Stimulated activated naive CD8-positive, alpha-beta T cell treated with anti-CD3 and anti-CD28 coated beads, Interleukin-15, Interleukin-2, amounts not matched to agents 100 ng/mL and 50 ng/mL, for 24 hours (primary cell): ENCODE measurements at regions not wholly inside any gene's neighbourhood (a gene's known extent, or its start where the extent isn't known, plus 50 kb on each side); places are given as distances from the start of the nearest gene placed in this dataset.

Source experiments
- H3K27ac Mint-ChIP-seq: one replicate; pipeline ENCODE4 v1.8.0; 2021; ENCODE audit warnings: mild to moderate bottlenecking, mixed read lengths
- H3K27me3 Mint-ChIP-seq: one replicate; pipeline ENCODE4 v1.8.0; 2021; ENCODE audit warnings: mixed read lengths
- H3K36me3 Mint-ChIP-seq: one replicate; pipeline ENCODE4 v1.8.0; 2021; ENCODE audit warnings: low read depth, mixed read lengths
- H3K4me1 Mint-ChIP-seq: one replicate; pipeline ENCODE4 v1.8.0; 2021; ENCODE audit warnings: low read depth, mixed read lengths
- H3K4me3 Mint-ChIP-seq: one replicate; pipeline ENCODE4 v1.8.0; 2021; ENCODE audit warnings: mild to moderate bottlenecking, mixed read lengths
- H3K9me3 Mint-ChIP-seq: one replicate; pipeline ENCODE4 v1.8.0; 2021; ENCODE audit warnings: mixed read lengths

- Mint-ChIP-seq H3K4me3 (no peak overlapping the region), H3K27me3 (peaks cover 30% of the 10 kb centered on the region), H3K36me3 (no peaks in the 10 kb centered on the region), H3K9me3 (no peaks in the 10 kb centered on the region), H3K27ac (no peak overlapping the region), H3K4me1 (no peaks in the 10 kb centered on the region)
Measured at GRCh38 chr15:34700891-34701427, 53.8 kb downstream of the GJD2 start.

GRCh38 chr15:34699968-34700640, 54.7 kb downstream of the GJD2 start:
- Mint-ChIP-seq H3K27ac (no peak overlapping the region), H3K36me3 (no peaks in the 10 kb centered on the region), H3K4me1 (no peaks in the 10 kb centered on the region), H3K9me3 (no peaks in the 10 kb centered on the region), H3K27me3 (peaks cover 21% of the 10 kb centered on the region), H3K4me3 (no peak overlapping the region)

GRCh38 chr15:34696506-34696905, 58.3 kb downstream of the GJD2 start:
- H3K27ac Mint-ChIP-seq = no peak overlapping the region
- no peaks in the 10 kb centered on the region for H3K36me3 Mint-ChIP-seq
- no peaks in the 10 kb centered on the region for H3K9me3 Mint-ChIP-seq
- H3K27me3 Mint-ChIP-seq = peaks cover 19% of the 10 kb centered on the region
- H3K4me1 Mint-ChIP-seq = no peaks in the 10 kb centered on the region
- no peak overlapping the region for H3K4me3 Mint-ChIP-seq

GRCh38 chr15:34693053-34693744, 61.6 kb downstream of the GJD2 start:
- Mint-ChIP-seq H3K4me3 (no peak overlapping the region), H3K4me1 (peaks cover 5% of the 10 kb centered on the region), H3K36me3 (no peaks in the 10 kb centered on the region), H3K27ac (no peak overlapping the region), H3K27me3 (peaks cover 32% of the 10 kb centered on the region), H3K9me3 (peaks cover 4% of the 10 kb centered on the region)

GRCh38 chr15:34691034-34691433, 63.8 kb downstream of the GJD2 start:
- Mint-ChIP-seq H3K27ac (no peak overlapping the region), H3K27me3 (peaks cover 35% of the 10 kb centered on the region), H3K9me3 (peaks cover 4% of the 10 kb centered on the region), H3K4me3 (no peak overlapping the region), H3K36me3 (no peaks in the 10 kb centered on the region), H3K4me1 (peaks cover 5% of the 10 kb centered on the region)

- Mint-ChIP-seq H3K27me3 (peaks cover 47% of the 10 kb centered on the region), H3K27ac (no peak overlapping the region), H3K9me3 (peaks cover 4% of the 10 kb centered on the region), H3K36me3 (no peaks in the 10 kb centered on the region), H3K4me3 (no peak overlapping the region), H3K4me1 (peaks cover 5% of the 10 kb centered on the region)
Measured at GRCh38 chr15:34688699-34689098, 66.1 kb downstream of the GJD2 start.

GRCh38 chr15:34684351-34684750, 70.4 kb downstream of the GJD2 start:
- Mint-ChIP-seq H3K4me1 (no peaks in the 10 kb centered on the region), H3K9me3 (no peaks in the 10 kb centered on the region), H3K27me3 (peaks cover 19% of the 10 kb centered on the region), H3K4me3 (no peak overlapping the region), H3K36me3 (no peaks in the 10 kb centered on the region), H3K27ac (no peak overlapping the region)

- H3K36me3 Mint-ChIP-seq = no peaks in the 10 kb centered on the region
- H3K4me3 Mint-ChIP-seq = no peak overlapping the region
- H3K27ac Mint-ChIP-seq = no peak overlapping the region
- no peaks in the 10 kb centered on the region for H3K9me3 Mint-ChIP-seq
- no peaks in the 10 kb centered on the region for H3K4me1 Mint-ChIP-seq
- peaks cover 14% of the 10 kb centered on the region for H3K27me3 Mint-ChIP-seq
Measured at GRCh38 chr15:34682674-34683073, 72.1 kb downstream of the GJD2 start.

GRCh38 chr15:34679291-34679690, 75.5 kb downstream of the GJD2 start:
- Mint-ChIP-seq H3K36me3 (no peaks in the 10 kb centered on the region), H3K4me1 (no peaks in the 10 kb centered on the region), H3K27ac (no peak overlapping the region), H3K4me3 (no peak overlapping the region), H3K27me3 (no peaks in the 10 kb centered on the region), H3K9me3 (no peaks in the 10 kb centered on the region)

- no peak overlapping the region for H3K27ac Mint-ChIP-seq
- H3K9me3 Mint-ChIP-seq = no peaks in the 10 kb centered on the region
- H3K36me3 Mint-ChIP-seq = no peaks in the 10 kb centered on the region
- H3K4me3 Mint-ChIP-seq = no peak overlapping the region
- H3K27me3 Mint-ChIP-seq = peaks cover 20% of the 10 kb centered on the region
- no peaks in the 10 kb centered on the region for H3K4me1 Mint-ChIP-seq
Measured at GRCh38 chr15:34673241-34673640, 81.6 kb downstream of the GJD2 start.

- H3K4me3 Mint-ChIP-seq = no peak overlapping the region
- peaks cover 40% of the 10 kb centered on the region for H3K27me3 Mint-ChIP-seq
- H3K36me3 Mint-ChIP-seq = no peaks in the 10 kb centered on the region
- no peaks in the 10 kb centered on the region for H3K4me1 Mint-ChIP-seq
- H3K27ac Mint-ChIP-seq = no peak overlapping the region
- no peaks in the 10 kb centered on the region for H3K9me3 Mint-ChIP-seq
Measured at GRCh38 chr15:34665498-34666116, 82.2 kb upstream of the GOLGA8B start.

GRCh38 chr15:34664418-34664817, 81.0 kb upstream of the GOLGA8B start:
- no peaks in the 10 kb centered on the region for H3K36me3 Mint-ChIP-seq
- H3K4me3 Mint-ChIP-seq = no peak overlapping the region
- peaks cover 44% of the 10 kb centered on the region for H3K27me3 Mint-ChIP-seq

GRCh38 chr15:34663101-34663500, 79.7 kb upstream of the GOLGA8B start:
- no peak overlapping the region for H3K4me3 Mint-ChIP-seq
- H3K36me3 Mint-ChIP-seq = no peaks in the 10 kb centered on the region
- H3K27me3 Mint-ChIP-seq = peaks cover 48% of the 10 kb centered on the region
- H3K9me3 Mint-ChIP-seq = no peaks in the 10 kb centered on the region
- H3K4me1 Mint-ChIP-seq = no peaks in the 10 kb centered on the region
- H3K27ac Mint-ChIP-seq = no peak overlapping the region

More at GRCh38 chr15:34664418-34664817, 81.0 kb upstream of the GOLGA8B start:
- no peaks in the 10 kb centered on the region for H3K4me1 Mint-ChIP-seq
- no peaks in the 10 kb centered on the region for H3K9me3 Mint-ChIP-seq
- no peak overlapping the region for H3K27ac Mint-ChIP-seq

GRCh38 chr15:34659056-34659455, 75.6 kb upstream of the GOLGA8B start:
- Mint-ChIP-seq H3K4me1 (no peaks in the 10 kb centered on the region), H3K27me3 (peaks cover 61% of the 10 kb centered on the region), H3K36me3 (no peaks in the 10 kb centered on the region), H3K4me3 (no peak overlapping the region), H3K9me3 (no peaks in the 10 kb centered on the region), H3K27ac (no peak overlapping the region)

- no peak overlapping the region for H3K27ac Mint-ChIP-seq
- no peaks in the 10 kb centered on the region for H3K4me1 Mint-ChIP-seq
- no peak overlapping the region for H3K4me3 Mint-ChIP-seq
- peaks cover 58% of the 10 kb centered on the region for H3K27me3 Mint-ChIP-seq
- H3K36me3 Mint-ChIP-seq = no peaks in the 10 kb centered on the region
- no peaks in the 10 kb centered on the region for H3K9me3 Mint-ChIP-seq
Measured at GRCh38 chr15:34657469-34658127, 74.1 kb upstream of the GOLGA8B start.
